ENCODE measurements at regions not wholly inside any gene's neighbourhood (a gene's known extent, or its start where the extent isn't known, plus 50 kb on each side); places are given as distances from the start of the nearest gene placed in this dataset.

DNA sequence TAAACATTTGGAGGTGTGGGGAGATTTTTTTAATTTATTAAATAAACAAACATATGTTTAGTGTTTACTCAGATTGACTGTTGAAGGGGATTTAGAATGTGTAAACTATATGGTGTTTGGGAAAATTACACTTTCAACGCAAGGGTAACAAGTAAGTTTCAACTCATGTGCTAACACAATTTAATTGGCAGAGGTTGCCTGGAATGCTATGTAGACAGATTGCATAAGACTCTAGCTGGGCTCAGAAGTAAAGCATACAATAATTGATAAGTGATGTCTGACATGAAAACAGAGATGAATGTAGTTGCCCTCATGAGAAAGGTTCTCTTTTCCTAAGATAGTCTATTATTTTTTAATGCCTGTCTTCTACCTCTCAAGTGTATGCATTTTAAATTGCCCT lies 617.4 kb downstream of the KCTD16 start:
- no peak overlapping the region for H3K4me3 ChIP-seq (ENCODE audit: control insufficient read depth, low read depth, low read length)
- DNase-seq (ENCODE audit: low read depth), result no peak
- TF ChIP-seq CTCF (IDR thresholded peaks at IDR 0.05; ENCODE audit: control insufficient read depth, insufficient read depth, low read depth, low read length, missing control alignments), result no peak

GRCh38 chr5:144779368-144779767 lies 608.7 kb downstream of the KCTD16 start:
- TF ChIP-seq CTCF (IDR thresholded peaks at IDR 0.05; ENCODE audit: control insufficient read depth, insufficient read depth, low read depth, low read length, missing control alignments), result no peak

GRCh38 chr5:144778561-144778960 lies 607.9 kb downstream of the KCTD16 start:
- DNase-seq (ENCODE audit: low read depth), result no peak
- H3K4me3 ChIP-seq (ENCODE audit: control insufficient read depth, low read depth, low read length), result no peak overlapping the region
- TF ChIP-seq CTCF (IDR thresholded peaks at IDR 0.05; ENCODE audit: control insufficient read depth, insufficient read depth, low read depth, low read length, missing control alignments), result no peak

More at GRCh38 chr5:144779368-144779767, 608.7 kb downstream of the KCTD16 start:
- DNase-seq (ENCODE audit: low read depth), result no peak
- no peak overlapping the region for H3K4me3 ChIP-seq (ENCODE audit: control insufficient read depth, low read depth, low read length)

DNA sequence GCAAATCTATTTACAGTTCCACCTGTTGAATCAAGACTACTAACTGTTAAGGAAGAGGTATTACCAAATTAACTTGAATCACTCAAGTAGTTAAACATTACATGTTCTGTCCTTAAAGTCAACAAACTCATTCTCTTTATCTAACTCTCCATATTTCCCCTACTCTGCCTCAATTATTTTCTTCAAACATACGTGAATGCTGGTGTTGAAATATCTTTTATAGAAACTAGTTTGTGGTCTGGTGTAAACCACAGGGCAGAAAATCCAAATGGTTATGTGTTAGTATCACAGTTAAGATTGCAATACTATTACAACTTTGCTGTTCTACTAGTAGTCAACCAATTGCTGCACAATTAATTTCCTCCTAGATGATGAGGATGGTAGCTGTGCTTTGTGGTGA lies 603.5 kb downstream of the KCTD16 start:
- no peak for DNase-seq (ENCODE audit: low read depth)
- no peak overlapping the region for H3K4me3 ChIP-seq (ENCODE audit: control insufficient read depth, low read depth, low read length)
- no peak for TF ChIP-seq CTCF (IDR thresholded peaks at IDR 0.05; ENCODE audit: control insufficient read depth, insufficient read depth, low read depth, low read length, missing control alignments)

GRCh38 chr5:144773628-144774027 lies 603.0 kb downstream of the KCTD16 start:
- no peak overlapping the region for H3K4me3 ChIP-seq (ENCODE audit: control insufficient read depth, low read depth, low read length)
- no peak for DNase-seq (ENCODE audit: low read depth)
- TF ChIP-seq CTCF (IDR thresholded peaks at IDR 0.05; ENCODE audit: control insufficient read depth, insufficient read depth, low read depth, low read length, missing control alignments), result no peak

DNA sequence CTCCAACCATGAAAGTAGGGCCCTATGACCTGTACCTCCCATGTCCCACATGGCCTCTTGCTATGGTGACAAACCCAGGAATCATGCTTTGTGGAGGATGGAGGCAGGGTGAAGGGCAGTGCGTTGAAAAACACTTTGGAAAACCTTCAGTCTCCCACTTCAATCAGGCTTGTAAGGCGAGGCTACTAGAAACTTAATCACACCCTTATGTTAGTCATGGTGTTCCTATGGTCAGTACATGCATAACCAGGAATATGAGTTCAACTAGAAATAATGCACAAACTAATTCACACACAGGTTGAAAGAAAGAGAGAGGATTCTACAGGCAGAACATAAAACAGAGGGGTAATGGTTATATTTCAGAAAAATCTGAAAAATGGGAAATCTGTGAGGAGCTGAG lies 601.1 kb downstream of the KCTD16 start:
- no peak for DNase-seq (ENCODE audit: low read depth)
- no peak for TF ChIP-seq CTCF (IDR thresholded peaks at IDR 0.05; ENCODE audit: control insufficient read depth, insufficient read depth, low read depth, low read length, missing control alignments)
- H3K4me3 ChIP-seq (ENCODE audit: control insufficient read depth, low read depth, low read length), result no peak overlapping the region

- no peak for TF ChIP-seq CTCF (IDR thresholded peaks at IDR 0.05; ENCODE audit: control insufficient read depth, insufficient read depth, low read depth, low read length, missing control alignments)
- no peak overlapping the region for H3K4me3 ChIP-seq (ENCODE audit: control insufficient read depth, low read depth, low read length)
- no peak for DNase-seq (ENCODE audit: low read depth)
Measured at GRCh38 chr5:144742361-144742760, 571.7 kb downstream of the KCTD16 start.

Data from AG09309 (cell line).